ENCODE measurements at regions not wholly inside any gene's neighbourhood (a gene's known extent, or its start where the extent isn't known, plus 50 kb on each side); places are given as distances from the start of the nearest gene placed in this dataset.

DNA sequence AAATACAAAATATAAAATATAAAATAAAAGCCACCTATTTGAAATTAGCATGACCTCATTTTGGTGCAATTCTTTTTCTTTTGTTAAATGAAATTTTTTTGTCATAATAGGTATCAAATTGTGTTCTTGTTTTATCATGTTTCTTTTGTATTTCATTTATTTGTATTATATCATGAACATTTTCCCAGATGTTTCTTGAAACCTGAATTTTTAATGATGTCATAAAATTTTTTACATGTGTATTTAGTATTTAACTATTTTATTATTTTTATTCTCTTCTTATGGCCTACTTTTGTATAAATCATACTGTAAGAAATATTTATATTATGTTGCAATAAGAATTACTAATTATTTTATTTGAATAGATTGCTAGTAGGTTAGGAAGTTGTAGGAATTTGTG lies 361.7 kb downstream of the TMEM161B start:
- no peaks in the 10 kb centered on the region for H3K4me1 ChIP-seq (ENCODE audit: low read depth)
- H3K9me3 ChIP-seq = no peaks in the 10 kb centered on the region
- intact Hi-C loops (cut with DNase I, micrococcal nuclease) = no loop called here
- H3K4me3 ChIP-seq = no peak overlapping the region
- TF ChIP-seq, protein P1, sequence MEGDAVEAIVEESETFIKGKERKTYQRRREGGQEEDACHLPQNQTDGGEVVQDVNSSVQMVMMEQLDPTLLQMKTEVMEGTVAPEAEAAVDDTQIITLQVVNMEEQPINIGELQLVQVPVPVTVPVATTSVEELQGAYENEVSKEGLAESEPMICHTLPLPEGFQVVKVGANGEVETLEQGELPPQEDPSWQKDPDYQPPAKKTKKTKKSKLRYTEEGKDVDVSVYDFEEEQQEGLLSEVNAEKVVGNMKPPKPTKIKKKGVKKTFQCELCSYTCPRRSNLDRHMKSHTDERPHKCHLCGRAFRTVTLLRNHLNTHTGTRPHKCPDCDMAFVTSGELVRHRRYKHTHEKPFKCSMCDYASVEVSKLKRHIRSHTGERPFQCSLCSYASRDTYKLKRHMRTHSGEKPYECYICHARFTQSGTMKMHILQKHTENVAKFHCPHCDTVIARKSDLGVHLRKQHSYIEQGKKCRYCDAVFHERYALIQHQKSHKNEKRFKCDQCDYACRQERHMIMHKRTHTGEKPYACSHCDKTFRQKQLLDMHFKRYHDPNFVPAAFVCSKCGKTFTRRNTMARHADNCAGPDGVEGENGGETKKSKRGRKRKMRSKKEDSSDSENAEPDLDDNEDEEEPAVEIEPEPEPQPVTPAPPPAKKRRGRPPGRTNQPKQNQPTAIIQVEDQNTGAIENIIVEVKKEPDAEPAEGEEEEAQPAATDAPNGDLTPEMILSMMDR (IDR thresholded peaks at IDR 0.05) = no peak
- ATAC-seq (no peak), DNase-seq (no peak)
- H3K36me3 ChIP-seq (ENCODE audit: low read depth) = no peaks in the 10 kb centered on the region

- intact Hi-C loops (cut with DNase I, micrococcal nuclease) = no loop called here
- ATAC-seq (no peak), DNase-seq (no peak)
- Histone ChIP-seq H3K4me1 (ENCODE audit: low read depth) (no peaks in the 10 kb centered on the region), H3K36me3 (ENCODE audit: low read depth) (no peaks in the 10 kb centered on the region), H3K9me3 (no peaks in the 10 kb centered on the region), H3K4me3 (no peak overlapping the region)
- TF ChIP-seq, protein P1 (IDR thresholded peaks at IDR 0.05) = no peak
Observed at GRCh38 chr5:87900419-87900818, 368.2 kb downstream of the TMEM161B start.

GRCh38 chr5:87899721-87900131 lies 368.9 kb downstream of the TMEM161B start:
- Histone ChIP-seq H3K9me3 (no peaks in the 10 kb centered on the region), H3K4me3 (no peak overlapping the region), H3K4me1 (ENCODE audit: low read depth) (no peaks in the 10 kb centered on the region), H3K36me3 (ENCODE audit: low read depth) (no peaks in the 10 kb centered on the region)
- DNase-seq (peak in 1 of 3 donors; percentile 6), ATAC-seq (no peak)
- intact Hi-C loops (cut with DNase I, micrococcal nuclease) = no loop called here
- TF ChIP-seq, protein P1 (IDR thresholded peaks at IDR 0.05) = no peak

DNA sequence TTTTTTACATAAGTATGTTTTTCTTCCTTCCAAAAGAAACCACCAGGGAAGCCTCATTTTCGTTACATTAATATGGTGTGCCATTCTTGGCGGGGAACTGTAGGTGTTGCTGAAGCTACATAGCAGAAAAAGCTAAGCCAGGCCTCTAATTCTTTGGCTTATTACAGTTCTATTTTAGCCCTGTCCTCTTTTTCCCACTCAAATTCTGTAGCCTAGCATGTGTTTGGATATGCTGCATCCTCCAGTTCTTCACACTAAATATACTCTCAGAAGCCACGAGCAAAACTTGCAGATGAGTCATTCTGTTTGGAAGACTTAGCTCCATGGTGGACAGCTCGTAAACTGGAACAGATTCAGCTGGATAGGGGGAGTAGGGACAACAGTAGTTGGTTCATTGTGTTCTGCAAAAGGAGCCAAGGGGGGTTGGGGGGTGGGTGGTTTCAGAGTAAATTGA lies 369.4 kb downstream of the TMEM161B start:
- TF ChIP-seq, protein P1 (IDR thresholded peaks at IDR 0.05) = no peak
- intact Hi-C loops (cut with DNase I, micrococcal nuclease) = no loop called here
- DNase-seq = peak in 1 of 3 donors; percentile 16
- ATAC-seq = no peak
- Histone ChIP-seq H3K36me3 (ENCODE audit: low read depth) (no peaks in the 10 kb centered on the region), H3K9me3 (no peaks in the 10 kb centered on the region), H3K4me3 (no peak overlapping the region), H3K4me1 (ENCODE audit: low read depth) (no peaks in the 10 kb centered on the region)

GRCh38 chr5:87898574-87898973 lies 370.1 kb downstream of the TMEM161B start:
- TF ChIP-seq, protein P1 (IDR thresholded peaks at IDR 0.05) = no peak
- H3K9me3 ChIP-seq = no peaks in the 10 kb centered on the region
- no peak overlapping the region for H3K4me3 ChIP-seq
- H3K4me1 ChIP-seq (ENCODE audit: low read depth) = no peaks in the 10 kb centered on the region
- no peak for ATAC-seq
- H3K36me3 ChIP-seq (ENCODE audit: low read depth) = no peaks in the 10 kb centered on the region
- intact Hi-C loops (cut with DNase I, micrococcal nuclease) = no loop called here
- DNase-seq = no peak

DNA sequence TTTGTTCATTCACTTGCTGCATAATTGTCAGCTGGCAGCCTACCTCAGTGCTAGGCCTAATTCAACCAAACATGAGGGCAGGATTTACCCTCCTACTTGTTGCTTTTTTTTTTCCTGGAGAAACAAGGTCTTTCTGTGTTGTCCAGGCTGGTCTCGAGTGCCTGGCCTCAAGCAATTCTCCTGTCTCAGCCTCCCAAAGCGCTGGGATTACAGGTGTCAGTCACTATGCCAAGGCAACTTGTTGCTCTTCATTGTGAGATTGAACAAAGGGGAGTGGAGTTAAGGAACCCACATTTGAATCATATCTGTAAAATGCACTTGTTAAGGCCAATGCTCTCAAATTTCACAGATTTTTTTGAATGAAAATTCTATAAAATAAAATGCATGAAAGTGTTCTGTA lies 380.5 kb downstream of the TMEM161B start:
- H3K36me3 ChIP-seq (ENCODE audit: low read depth) = no peaks in the 10 kb centered on the region
- TF ChIP-seq, protein P1 (IDR thresholded peaks at IDR 0.05) = no peak
- intact Hi-C loops (cut with DNase I, micrococcal nuclease) = no loop called here
- DNase-seq = no peak
- ATAC-seq = no peak
- no peak overlapping the region for H3K4me3 ChIP-seq
- H3K9me3 ChIP-seq = peaks cover 2% of the 10 kb centered on the region
- H3K4me1 ChIP-seq (ENCODE audit: low read depth) = no peaks in the 10 kb centered on the region

Data from mucosa of descending colon (tissue), 3 donors.